GM21423 (cell line): ENCODE measurements at regions not wholly inside any gene's neighbourhood (a gene's known extent, or its start where the extent isn't known, plus 50 kb on each side); places are given as distances from the start of the nearest gene placed in this dataset.
"Not testable (repeated sequence)": the region's sequence is repeated elsewhere in the genome, so short reads cannot be mapped to it uniquely, and the experiment has no call there.

Experiments
- ATAC-seq: cut with Tn5 transposase; IDR thresholded peaks from one replicate; pipeline ENCODE4 v1.9.1; 2021; ENCODE audit warnings: mild to moderate bottlenecking, moderate library complexity; ENCODE audit not compliant: unreplicated experiment

DNA sequence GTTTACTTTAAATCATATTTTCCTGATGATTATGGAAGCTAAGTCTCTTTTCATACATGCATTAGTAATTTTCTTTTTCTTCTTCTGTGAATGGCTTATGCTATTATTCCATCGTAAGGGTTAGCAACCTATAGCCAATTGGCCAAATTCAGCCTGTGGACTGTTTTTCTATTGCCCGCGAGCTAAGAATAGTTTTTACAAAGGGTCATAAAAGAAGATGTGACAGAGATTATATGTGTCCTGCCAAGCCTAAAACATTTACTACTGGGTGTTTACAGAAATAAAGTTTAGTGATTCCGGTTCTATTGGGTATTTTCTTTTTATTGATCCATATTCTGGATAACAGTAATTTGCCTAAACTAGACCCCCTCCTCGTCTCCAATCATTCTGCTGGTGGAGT is 268.8 kb upstream of the DIO3 start:
- ATAC-seq, result no peak

DNA sequence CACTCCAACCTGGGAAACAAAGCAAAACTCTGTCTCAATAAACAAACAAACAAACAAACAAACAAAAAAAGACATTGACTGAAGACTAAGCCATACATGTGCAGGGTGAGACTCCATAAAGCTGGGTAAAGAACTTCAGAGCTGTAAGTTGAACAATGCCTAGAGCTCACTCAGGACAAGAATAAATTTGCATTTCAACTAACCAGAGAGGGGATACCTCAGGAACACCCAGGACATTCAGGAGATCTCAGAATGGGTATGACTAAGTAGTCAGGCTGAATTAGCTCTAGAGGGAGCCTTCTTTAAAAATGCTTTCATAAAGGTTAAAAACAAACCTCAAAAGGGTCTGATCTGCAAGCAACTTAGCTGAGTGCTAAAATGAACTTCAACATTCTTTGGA is 267.7 kb upstream of the DIO3 start:
- ATAC-seq, result no peak

DNA sequence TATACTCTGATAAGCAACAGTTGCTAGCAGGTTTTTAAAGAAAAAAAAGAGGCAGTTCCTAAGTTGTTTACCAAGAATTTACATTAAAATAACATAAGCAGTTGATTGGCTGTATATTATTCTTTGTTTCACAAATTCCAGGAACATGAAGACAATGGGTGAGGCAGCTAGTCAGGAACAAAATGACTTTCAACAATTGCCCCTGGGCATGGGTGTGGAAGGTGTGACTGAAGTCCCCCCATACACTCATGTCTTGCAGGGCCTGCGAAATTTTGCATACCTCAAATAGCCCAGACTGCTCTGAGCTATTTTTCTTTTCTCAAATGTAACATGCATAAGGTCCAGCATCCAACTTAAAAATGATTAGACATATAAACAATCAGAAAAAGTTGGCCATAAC is 267.2 kb upstream of the DIO3 start:
- ATAC-seq, result no peak

DNA sequence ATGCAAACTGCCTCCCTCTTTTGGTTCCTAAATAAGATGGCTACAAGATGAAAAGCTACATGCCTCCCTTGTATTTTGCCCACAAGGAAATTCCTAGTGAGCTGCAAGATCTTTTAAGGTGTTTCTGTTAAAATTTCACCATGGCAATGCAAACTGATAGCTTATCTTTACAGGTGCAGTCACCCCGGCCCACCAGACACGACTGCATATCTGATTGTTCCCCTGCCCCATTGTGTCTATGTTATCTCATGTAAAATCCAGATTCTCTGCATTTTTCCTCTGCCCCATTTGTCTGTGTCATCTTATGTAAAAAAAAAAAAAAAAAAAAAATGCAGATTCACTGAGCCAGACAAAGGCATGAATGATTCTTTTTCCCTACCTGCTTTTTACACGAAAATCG is 261.5 kb upstream of the DIO3 start:
- not testable (repeated sequence) for ATAC-seq

DNA sequence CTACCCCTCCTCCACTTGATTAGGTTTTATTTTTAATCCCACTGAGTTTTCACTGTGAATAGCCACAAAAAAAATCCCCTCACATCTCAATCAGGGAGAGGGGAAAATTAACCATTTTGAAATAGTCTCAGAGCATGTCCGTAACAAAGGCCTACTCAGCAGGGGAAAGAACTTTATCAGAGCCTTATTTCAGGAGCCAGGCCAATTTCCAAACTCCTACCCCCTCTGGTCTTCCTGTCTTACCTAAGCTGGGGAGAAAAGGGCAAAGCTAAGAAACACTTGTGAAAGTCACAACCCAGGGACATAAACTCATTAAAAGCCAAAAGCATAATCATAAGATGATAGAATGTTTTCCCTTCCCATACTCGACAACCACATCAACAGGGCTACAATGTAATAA is 260.3 kb upstream of the DIO3 start:
- no peak for ATAC-seq

DNA sequence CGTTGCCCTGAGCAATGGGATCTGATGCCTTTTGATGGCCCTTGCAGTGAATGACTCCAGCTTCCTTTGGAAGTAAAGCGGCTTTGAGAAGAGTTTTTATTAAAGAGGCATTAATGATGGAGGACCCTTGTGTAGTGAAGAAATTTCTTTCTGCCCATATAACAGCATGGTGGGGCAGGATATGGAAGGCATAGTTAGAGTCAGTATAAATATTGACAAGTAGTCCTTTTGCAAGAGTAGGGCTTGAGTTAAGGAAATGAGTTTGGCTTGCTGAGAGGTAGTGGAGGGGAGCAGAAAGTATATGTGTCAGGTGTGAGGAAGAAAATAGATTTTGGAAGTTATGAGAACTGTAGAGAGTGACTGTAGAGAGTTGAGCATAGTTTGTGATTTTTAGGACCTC is 254.1 kb upstream of the DIO3 start:
- ATAC-seq, result not testable (repeated sequence)

DNA sequence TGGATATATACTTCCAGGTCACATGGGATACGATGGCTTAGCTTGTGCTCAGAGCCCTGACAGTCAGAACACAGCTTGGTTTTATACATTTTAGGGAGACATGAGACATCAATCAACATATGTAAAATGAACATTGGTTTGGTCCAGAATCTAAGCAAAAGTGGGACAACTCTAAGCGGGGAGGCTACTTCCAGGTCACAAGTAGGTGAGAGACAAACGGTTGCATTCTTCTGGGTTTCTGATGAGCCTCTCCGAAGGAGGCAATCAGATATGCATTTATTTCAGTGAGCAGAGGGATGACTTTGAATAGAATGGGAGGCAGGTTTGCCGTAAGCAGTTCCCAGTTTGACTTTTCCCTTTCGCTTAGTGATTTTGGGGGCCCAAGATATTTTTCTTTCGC is 250.1 kb upstream of the DIO3 start:
- not testable (repeated sequence) for ATAC-seq

DNA sequence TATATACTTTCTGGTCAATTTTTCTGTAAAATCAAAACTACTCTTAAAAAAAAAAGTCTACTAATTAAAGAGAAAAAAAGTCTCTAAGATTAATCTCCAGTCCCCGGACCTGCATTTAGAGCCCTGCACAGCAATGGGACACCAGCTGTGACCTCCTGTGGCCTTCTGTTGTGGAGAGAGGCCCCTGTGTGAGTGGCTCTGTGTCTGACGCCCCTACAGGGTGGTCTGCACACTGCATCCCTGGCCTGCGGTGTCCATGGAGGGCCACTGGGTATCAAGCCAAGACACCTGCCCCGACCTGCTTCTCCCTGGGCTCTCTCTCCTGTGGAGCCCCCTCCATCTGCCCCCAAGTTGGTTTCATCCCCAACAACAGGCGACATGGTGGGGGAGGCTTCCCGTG is 248.0 kb upstream of the DIO3 start:
- no peak for ATAC-seq

DNA sequence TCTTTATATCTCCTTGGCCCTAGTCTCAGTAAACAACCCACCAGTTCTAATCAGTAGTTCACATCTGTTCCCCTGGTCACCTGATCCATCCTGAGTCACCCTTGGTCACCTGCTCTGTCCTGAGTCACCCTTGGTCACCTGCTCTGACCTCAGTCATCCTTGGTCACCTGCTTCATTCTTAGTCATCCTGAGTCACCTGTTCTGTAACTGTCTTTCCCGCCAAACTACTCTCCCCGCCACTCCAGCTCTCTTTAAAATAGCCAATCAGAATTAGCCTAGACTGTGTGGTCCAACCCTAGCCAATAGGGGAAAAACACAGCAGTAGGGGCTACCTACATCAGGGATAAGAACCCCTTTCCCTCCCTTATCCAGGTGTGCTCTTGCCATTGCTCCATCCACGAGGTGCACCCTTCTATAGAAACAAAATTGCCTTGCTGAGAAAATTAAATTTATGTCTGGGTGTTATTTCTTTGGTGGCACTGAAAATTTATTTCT is 245.4 kb upstream of the DIO3 start:
- no peak for ATAC-seq

DNA sequence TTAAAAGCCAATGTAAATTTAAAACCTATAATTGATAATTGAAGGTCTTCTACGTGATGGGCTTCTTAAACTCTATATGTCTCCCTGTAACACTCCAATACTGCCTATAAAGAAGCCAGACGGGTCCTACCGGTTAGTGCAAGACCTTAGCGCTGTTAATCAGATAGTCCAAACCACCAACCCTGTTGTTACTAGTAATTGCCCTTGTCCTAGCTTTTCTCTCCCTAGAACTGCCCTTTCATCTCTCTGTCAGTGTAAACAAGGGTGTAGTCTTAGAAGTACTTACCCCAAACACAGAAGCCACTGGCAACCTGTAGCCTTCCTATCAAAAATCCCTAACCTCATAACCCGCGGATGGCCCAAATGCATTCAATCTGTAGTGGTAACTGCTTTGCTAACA is 243.0 kb upstream of the DIO3 start:
- ATAC-seq, result no peak

DNA sequence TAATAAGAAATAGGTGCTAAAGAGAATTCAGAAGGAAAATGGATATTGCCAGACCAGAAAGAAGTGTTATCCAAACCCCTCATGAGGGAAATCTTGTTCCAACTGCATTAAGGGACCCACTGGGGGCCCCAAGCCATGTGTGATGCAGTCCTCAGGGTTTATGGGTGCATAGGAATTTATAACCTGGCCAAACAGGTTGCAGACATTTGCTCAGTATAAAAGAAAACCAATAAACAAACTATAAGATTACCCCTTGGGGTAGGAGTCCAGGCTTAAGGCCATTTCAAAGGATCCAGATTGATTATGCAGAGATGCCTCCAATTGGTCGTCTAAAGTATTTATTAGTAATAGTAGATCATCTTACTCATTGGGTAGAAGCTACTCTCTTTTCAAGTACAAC is 240.9 kb upstream of the DIO3 start:
- ATAC-seq, result no peak

DNA sequence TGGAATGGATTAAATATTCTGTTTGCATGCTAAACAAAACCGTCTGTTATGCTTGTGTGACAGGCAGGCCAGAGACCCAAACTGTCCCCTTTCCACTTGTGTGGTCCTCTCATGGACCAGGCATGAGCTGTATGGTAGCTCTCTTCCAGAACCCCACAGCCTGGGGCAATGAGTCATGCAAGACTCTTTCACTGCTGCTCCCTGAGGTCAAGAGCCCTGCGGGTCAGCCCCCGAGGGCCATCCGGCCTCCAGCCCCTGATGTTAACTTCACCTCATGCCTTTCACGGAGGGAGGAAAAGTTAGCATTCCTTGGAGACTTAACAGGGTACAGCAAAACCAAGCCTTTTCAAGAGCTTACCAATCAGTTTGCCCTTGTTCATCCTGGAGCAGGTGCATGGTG is 239.1 kb upstream of the DIO3 start:
- no peak for ATAC-seq

DNA sequence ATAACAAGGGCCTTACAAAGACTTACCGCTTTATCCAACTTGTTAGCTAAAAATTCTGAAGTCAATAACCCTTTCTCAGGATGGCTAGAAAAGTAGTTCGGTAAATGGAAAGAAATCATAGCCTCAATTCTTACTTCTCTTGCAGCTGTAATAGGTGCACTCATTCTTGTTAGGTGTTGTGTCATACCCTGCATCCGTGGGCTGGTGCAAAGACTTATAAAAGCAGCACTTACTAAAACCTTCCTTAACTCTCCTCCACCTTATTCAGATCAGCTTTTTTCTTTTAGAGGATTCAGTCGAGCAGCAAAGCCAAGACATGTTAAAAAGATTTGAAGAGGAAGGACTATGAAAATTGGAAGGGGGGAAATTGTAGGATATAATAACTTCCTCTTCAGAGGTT is 238.2 kb upstream of the DIO3 start:
- no peak for ATAC-seq

DNA sequence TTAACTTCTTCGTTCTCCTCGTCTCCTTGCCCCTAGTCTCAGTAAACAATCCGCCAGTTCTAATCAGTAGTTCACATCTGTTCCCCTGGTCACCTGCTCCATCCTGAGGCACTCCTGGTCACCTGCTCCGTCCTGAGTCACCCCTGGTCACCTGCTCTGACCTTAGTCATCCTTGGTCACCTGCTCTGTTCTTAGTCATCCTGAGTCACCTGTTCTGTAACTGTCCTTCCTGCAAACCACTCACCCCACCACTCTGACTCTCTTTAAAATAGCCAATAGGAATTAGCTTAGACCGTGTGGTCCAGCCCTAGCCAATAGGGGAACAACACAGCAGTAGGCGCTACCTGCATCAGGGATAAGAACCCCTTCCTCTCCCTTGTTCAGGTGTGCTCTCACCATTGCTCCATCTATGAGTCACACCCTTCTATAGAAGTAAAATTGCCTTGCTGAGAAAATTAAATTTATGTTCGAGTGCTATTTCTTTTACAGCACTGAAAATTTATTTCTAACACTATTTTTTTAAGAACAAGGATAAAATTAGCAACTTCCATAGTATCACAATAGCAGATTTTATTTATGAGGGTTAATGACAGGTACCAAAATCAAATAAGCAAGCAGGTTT is 237.6 kb upstream of the DIO3 start:
- not testable (repeated sequence) for ATAC-seq

DNA sequence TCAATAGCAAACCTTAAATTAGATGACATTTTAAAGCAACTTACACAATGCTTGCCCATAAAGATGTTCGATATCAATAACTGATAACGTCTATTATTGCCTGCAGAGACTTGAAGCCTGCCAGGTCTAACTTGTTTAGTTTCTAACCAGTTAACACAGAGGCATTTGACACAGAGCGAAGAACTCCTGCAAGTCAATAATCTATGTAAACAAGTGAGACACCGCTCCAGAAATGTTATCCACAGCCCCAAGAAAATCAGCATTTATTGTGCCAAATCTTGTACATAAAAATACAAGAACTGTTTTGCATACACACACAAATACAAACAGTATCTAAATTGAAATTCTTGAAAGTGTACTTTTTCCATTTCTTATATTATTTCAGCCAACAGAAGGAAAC is 236.0 kb upstream of the DIO3 start:
- ATAC-seq, result no peak

DNA sequence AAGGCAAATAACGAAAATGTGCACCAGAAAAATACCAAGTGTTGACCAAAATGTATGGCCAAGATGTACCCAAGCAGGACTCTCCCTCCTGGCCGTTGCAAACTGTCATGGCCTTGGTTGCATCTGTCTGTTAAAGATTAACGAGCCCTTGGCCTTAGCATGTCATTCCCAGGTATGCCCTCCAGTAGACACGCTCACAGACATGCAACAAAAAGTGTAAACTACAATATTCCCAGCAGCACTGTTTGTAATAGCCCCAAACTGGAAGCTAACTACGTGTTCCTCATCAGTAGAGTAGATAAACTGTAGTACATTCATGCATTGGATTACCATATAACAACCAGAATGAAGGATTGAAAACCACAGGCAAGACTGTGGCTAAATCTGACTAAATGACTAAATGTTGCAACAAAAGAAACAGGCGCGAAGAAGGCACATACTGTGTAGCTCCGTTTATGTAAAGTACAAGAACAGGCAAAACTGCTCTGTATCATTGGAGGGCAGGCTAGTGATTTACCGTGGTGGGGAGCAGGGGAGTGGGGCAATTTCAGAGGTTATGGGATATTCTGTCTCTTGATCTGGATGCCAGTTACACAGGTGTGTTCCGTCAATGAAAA is 232.8 kb upstream of the DIO3 start:
- no peak for ATAC-seq

DNA sequence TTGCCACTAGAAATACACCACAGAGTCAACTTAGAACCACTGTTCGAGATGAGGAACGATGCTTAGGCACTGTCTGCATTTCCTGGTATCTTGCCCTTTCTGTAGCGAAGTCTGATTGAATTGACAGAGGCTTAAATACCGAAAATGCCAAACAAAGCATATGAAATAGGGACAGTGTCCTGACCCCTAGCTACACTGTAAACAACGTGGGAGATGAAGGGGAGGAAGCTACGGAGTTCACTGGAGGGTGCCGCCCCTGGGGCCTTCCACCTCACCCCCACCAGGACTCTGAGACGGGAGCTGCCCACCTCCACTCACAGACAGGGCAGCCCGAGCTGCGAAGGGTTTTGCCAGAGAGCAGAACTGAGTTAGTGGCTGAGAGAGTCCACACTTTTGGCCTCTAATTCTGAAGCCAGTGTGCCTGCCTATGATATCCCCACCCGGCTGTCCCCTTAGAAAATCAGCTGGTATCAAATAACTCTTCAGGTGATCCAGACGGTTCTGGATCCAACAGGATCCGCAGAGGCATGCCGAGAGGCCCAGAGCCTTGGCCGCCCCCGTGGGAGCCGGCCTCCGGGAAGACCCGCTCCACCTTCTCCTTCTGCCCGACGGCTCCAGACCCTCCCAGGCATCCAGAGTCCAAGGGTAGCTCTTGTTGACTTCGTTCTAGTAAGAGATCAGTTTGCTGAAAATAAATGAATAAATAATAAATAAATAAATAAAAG is 230.7 kb upstream of the DIO3 start:
- ATAC-seq, result no peak

DNA sequence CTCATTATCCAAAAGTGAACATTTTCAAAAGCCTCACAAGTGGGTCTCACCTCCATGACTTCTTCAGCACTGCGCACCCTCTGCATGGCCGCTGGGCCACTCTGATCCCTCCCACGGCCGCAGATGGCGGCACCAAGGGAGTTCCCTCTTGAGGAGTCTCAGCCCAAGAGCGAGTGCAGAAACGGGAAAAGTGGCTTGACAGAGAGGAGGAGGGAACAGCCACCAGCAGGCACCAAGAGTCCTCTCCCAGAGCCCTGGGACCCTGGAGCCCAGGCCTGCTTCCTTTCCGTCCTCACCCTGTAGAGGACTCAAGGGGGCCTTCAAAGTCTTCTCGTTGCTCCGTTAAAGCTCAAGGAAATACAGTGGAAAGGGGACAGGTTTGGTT is 230.2 kb upstream of the DIO3 start:
- no peak for ATAC-seq

DNA sequence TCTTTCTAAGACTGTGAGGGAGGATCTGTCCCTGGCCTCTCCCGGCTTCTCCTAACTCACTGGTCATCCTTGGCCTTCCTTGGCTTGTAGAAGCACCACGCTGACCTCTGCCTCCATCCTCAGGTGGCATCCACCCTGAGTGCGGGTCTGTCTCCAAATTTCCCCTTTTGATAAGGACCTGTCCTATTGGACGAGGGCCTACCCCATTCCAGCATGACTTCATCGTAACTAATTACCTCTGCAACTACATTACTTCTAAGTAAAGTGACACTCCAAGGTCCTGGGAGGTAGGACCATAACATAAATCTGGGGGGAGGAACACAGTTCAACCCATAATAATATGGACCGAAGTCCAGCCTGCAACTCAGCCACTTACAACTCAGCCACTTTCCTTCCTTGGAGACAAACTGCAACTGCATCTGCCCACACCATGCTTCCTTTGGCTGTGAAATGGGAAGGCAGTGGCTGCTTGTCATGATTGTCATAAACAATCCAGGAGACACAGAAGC is 229.6 kb upstream of the DIO3 start:
- ATAC-seq, result no peak

DNA sequence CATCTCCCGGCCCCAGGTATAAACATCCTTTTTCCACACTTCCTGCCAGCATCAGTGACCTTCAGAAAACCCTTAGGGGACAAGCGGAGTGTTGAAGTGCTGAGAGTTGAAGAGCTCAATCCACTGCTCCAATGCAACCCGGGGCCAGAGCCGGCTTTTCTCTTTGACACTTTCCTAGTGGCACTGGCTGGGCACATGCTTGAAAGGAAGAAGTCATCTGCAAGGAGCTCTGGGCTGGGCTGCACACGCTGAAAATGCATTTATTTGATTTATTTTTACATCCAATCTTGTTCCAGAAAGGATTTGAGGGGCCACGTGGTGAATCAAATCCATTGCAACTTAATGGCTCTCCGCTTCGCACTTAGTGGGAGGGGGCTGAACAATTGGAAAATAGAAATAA is 229.0 kb upstream of the DIO3 start:
- no peak for ATAC-seq

DNA sequence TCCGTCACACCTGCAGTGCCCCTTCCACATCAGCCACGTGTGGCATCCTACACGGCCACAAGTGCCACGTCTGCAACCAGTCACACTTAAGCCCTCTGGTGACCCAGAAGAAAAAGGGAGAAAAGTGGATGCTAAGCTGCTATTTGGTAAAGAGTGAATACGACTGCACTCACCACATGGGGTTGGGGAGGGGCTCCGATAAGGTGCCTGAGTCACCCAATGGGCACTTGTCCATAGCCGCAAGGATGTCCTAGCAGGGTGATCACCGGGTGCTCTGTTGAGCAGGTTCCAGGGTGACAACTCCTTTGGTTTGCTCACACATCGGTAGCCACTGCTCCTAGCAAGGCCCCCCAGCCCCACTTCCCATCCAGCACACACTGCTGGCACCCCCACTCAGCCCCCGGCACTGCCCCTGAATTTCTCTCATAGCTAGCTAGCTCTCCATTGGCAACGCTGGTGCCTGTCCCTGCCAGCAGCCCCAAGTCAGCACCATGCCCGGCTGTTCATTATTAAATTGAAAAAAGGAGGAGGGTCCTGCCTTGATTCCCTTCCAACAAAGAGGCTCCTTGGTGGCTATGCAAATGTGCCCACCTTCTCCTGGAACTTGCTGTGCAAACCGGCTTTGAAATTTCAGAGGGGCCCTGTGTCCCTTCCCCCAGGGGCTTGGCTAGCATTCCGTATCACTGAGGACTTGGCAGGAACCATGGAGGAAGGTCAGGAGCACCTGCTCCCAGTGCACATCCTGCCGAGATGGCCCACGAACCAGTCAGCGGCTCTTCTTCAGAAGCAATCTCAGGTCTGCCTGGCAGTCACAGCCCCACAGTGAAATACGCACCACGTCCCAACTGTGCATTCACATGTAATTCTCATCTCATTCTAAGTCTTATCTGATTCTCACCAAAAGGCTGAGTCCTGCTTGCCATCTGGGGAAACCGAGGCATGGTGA is 227.7 kb upstream of the DIO3 start:
- ATAC-seq, result no peak
